WTC11 (cell line): ENCODE measurements at regions not wholly inside any gene's neighbourhood (a gene's known extent, or its start where the extent isn't known, plus 50 kb on each side); places are given as distances from the start of the nearest gene placed in this dataset.

ENCODE experiments used
- CTCF ChIP-seq: fragments of 200-600 bp; IDR thresholded peaks from 2 replicates; pipeline ENCODE4 v1.8.0; 2022; ENCODE audit warnings: antibody characterized with exemption
- GABPB1 ChIP-seq: sonication (generic); formaldehyde crosslinking; IDR thresholded peaks from 2 replicates; pipeline ENCODE4 v1.8.1; 2023; ENCODE audit warnings: mild to moderate bottlenecking, missing genetic modification reagents
- TCF7 ChIP-seq: sonication (generic); formaldehyde crosslinking; IDR thresholded peaks from 2 replicates; pipeline ENCODE4 v1.8.0; 2022; ENCODE audit warnings: mild to moderate bottlenecking, low read depth, missing genetic modification reagents, moderate library complexity
- ZNF138 ChIP-seq: sonication (generic); formaldehyde crosslinking; conservative IDR thresholded peaks from 2 replicates; pipeline ENCODE4 v1.8.1; 2022; ENCODE audit warnings: mild to moderate bottlenecking, moderate library complexity, missing genetic modification reagents
- ZNF232 ChIP-seq: sonication (generic); formaldehyde crosslinking; IDR thresholded peaks from 2 replicates; pipeline ENCODE4 v1.8.0; 2022; ENCODE audit warnings: mild to moderate bottlenecking, missing genetic modification reagents
- ZNF281 ChIP-seq: sonication (generic); formaldehyde crosslinking; IDR thresholded peaks from 2 replicates; pipeline ENCODE4 v1.8.0; 2023; ENCODE audit warnings: mild to moderate bottlenecking, missing genetic modification reagents

- TF ChIP-seq ZNF138 (CRISPR knock-in tag) (no peak), TCF7 (no peak), CTCF (no peak), ZNF281 (CRISPR knock-in tag) (no peak), ZNF232 (CRISPR knock-in tag) (no peak), GABPB1 (CRISPR knock-in tag) (no peak)
These were observed 70.2 kb upstream of the ABI3BP start for GRCh38 chr3:101063401-101063800.
